ENCODE measurements at regions not wholly inside any gene's neighbourhood (a gene's known extent, or its start where the extent isn't known, plus 50 kb on each side); places are given as distances from the start of the nearest gene placed in this dataset.

DNA sequence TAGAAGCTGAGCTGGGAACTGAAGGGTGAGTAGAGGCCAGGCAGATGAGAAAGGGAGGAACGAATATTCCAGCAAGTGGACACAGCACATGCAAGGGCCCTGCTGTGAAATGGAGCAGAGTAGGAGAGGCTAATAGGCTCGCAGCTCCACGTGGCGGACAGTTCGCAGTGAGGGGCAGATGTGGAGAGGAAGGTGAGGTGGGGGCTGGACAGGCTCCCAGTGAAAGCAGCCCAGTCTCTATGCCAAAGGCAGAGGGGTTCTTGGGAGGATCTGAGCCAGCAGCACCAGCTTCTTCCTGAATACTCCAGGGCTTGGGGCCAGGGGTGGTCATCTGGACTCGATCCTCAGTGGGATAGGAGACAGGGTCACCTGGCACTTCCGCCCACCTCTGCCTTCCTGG is 81.0 kb downstream of the CEBPB start:
- no peak for TF ChIP-seq ZNF8 (CRISPR knock-in tag; IDR thresholded peaks at IDR 0.05)
- no peak for TF ChIP-seq TOX (CRISPR knock-in tag; IDR thresholded peaks at IDR 0.05; ENCODE audit: borderline replicate concordance)
- TF ChIP-seq ZC3H10 (CRISPR knock-in tag; IDR thresholded peaks at IDR 0.05), result no peak
- TF ChIP-seq, protein P1, sequence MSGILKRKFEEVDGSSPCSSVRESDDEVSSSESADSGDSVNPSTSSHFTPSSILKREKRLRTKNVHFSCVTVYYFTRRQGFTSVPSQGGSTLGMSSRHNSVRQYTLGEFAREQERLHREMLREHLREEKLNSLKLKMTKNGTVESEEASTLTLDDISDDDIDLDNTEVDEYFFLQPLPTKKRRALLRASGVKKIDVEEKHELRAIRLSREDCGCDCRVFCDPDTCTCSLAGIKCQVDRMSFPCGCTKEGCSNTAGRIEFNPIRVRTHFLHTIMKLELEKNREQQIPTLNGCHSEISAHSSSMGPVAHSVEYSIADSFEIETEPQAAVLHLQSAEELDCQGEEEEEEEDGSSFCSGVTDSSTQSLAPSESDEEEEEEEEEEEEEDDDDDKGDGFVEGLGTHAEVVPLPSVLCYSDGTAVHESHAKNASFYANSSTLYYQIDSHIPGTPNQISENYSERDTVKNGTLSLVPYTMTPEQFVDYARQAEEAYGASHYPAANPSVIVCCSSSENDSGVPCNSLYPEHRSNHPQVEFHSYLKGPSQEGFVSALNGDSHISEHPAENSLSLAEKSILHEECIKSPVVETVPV (CRISPR knock-in tag; IDR thresholded peaks at IDR 0.05), result no peak
- TF ChIP-seq PPARA (CRISPR knock-in tag; IDR thresholded peaks at IDR 0.05; ENCODE audit: borderline replicate concordance), result no peak
- no peak for TF ChIP-seq GLIS3 (CRISPR knock-in tag; IDR thresholded peaks at IDR 0.05)
- TF ChIP-seq, protein P2, sequence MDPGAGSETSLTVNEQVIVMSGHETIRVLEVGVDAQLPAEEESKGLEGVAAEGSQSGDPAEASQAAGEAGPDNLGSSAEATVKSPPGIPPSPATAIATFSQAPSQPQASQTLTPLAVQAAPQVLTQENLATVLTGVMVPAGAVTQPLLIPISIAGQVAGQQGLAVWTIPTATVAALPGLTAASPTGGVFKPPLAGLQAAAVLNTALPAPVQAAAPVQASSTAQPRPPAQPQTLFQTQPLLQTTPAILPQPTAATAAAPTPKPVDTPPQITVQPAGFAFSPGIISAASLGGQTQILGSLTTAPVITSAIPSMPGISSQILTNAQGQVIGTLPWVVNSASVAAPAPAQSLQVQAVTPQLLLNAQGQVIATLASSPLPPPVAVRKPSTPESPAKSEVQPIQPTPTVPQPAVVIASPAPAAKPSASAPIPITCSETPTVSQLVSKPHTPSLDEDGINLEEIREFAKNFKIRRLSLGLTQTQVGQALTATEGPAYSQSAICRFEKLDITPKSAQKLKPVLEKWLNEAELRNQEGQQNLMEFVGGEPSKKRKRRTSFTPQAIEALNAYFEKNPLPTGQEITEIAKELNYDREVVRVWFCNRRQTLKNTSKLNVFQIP (CRISPR knock-in tag; IDR thresholded peaks at IDR 0.05; ENCODE audit: borderline replicate concordance, low read depth), result no peak
- no peak for TF ChIP-seq SNAI2 (CRISPR knock-in tag; IDR thresholded peaks at IDR 0.05)
- no peak for TF ChIP-seq ZFP30 (CRISPR knock-in tag; IDR thresholded peaks at IDR 0.05)
- TF ChIP-seq RARB (CRISPR knock-in tag; IDR thresholded peaks at IDR 0.05), result no peak
- TF ChIP-seq, protein P3, sequence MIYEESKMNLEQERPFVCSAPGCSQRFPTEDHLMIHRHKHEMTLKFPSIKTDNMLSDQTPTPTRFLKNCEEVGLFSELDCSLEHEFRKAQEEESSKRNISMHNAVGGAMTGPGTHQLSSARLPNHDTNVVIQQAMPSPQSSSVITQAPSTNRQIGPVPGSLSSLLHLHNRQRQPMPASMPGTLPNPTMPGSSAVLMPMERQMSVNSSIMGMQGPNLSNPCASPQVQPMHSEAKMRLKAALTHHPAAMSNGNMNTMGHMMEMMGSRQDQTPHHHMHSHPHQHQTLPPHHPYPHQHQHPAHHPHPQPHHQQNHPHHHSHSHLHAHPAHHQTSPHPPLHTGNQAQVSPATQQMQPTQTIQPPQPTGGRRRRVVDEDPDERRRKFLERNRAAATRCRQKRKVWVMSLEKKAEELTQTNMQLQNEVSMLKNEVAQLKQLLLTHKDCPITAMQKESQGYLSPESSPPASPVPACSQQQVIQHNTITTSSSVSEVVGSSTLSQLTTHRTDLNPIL (CRISPR knock-in tag; IDR thresholded peaks at IDR 0.05; ENCODE audit: low read depth), result no peak
- no peak for TF ChIP-seq ZFP3 (CRISPR knock-in tag; IDR thresholded peaks at IDR 0.05)
- TF ChIP-seq CSDC2 (CRISPR knock-in tag; IDR thresholded peaks at IDR 0.05), result no peak
- TF ChIP-seq, protein P4, sequence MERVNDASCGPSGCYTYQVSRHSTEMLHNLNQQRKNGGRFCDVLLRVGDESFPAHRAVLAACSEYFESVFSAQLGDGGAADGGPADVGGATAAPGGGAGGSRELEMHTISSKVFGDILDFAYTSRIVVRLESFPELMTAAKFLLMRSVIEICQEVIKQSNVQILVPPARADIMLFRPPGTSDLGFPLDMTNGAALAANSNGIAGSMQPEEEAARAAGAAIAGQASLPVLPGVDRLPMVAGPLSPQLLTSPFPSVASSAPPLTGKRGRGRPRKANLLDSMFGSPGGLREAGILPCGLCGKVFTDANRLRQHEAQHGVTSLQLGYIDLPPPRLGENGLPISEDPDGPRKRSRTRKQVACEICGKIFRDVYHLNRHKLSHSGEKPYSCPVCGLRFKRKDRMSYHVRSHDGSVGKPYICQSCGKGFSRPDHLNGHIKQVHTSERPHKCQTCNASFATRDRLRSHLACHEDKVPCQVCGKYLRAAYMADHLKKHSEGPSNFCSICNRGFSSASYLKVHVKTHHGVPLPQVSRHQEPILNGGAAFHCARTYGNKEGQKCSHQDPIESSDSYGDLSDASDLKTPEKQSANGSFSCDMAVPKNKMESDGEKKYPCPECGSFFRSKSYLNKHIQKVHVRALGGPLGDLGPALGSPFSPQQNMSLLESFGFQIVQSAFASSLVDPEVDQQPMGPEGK (CRISPR knock-in tag; IDR thresholded peaks at IDR 0.05; ENCODE audit: borderline replicate concordance), result no peak

Measured in SK-N-SH treated with all-trans-retinoic acid at 6 μM for 48 hours (cell line).